Inferior parietal cortex (tissue), 1 donor: ENCODE measurements at regions not wholly inside any gene's neighbourhood (a gene's known extent, or its start where the extent isn't known, plus 50 kb on each side); places are given as distances from the start of the nearest gene placed in this dataset.

ENCODE experiments used
- DNase-seq: peaks from one replicate; pipeline ENCODE4 v3.0.0-alpha.2; 2016; ENCODE audit errors: extremely low spot score

GRCh38 chr2:161019311-161019710, 140.9 kb upstream of the TANK start:
- DNase-seq = no peak

GRCh38 chr2:161020437-161020836, 139.8 kb upstream of the TANK start:
- no peak for DNase-seq

- no peak for DNase-seq
Measured at GRCh38 chr2:161028581-161028980, 131.6 kb upstream of the TANK start.

- DNase-seq = no peak
Measured at GRCh38 chr2:161029321-161029720, 130.9 kb upstream of the TANK start.

GRCh38 chr2:161030260-161031063, 129.8 kb upstream of the TANK start:
- DNase-seq = no peak

- DNase-seq = no peak
Measured at GRCh38 chr2:161031511-161031910, 128.7 kb upstream of the TANK start.

GRCh38 chr2:161032635-161033034, 127.6 kb upstream of the TANK start:
- DNase-seq = no peak

GRCh38 chr2:161033059-161033660, 127.1 kb upstream of the TANK start:
- no peak for DNase-seq

GRCh38 chr2:161036926-161037325, 123.3 kb upstream of the TANK start:
- no peak for DNase-seq

GRCh38 chr2:161039071-161039470, 121.2 kb upstream of the TANK start:
- DNase-seq = no peak

GRCh38 chr2:161041356-161041755, 118.9 kb upstream of the TANK start:
- DNase-seq = no peak

GRCh38 chr2:161042990-161043625, 117.1 kb upstream of the TANK start:
- DNase-seq = no peak

- DNase-seq = no peak
Measured at GRCh38 chr2:161044095-161044865, 115.9 kb upstream of the TANK start.

- no peak for DNase-seq
Measured at GRCh38 chr2:161044921-161045320, 115.3 kb upstream of the TANK start.

- no peak for DNase-seq
Measured at GRCh38 chr2:161045726-161046125, 114.5 kb upstream of the TANK start.

- no peak for DNase-seq
Measured at GRCh38 chr2:161046876-161047275, 113.4 kb upstream of the TANK start.

- DNase-seq = no peak
Measured at GRCh38 chr2:161048317-161048716, 111.9 kb upstream of the TANK start.

GRCh38 chr2:161049559-161049958, 110.7 kb upstream of the TANK start:
- no peak for DNase-seq

- no peak for DNase-seq
Measured at GRCh38 chr2:161052214-161052613, 108.0 kb upstream of the TANK start.

GRCh38 chr2:161055289-161055688, 104.9 kb upstream of the TANK start:
- no peak for DNase-seq

GRCh38 chr2:161059388-161059787, 100.8 kb upstream of the TANK start:
- no peak for DNase-seq

- DNase-seq = no peak
Measured at GRCh38 chr2:161061786-161062185, 98.4 kb upstream of the TANK start.
